Vagina (tissue), 2 donors: ENCODE measurements at regions not wholly inside any gene's neighbourhood (a gene's known extent, or its start where the extent isn't known, plus 50 kb on each side); places are given as distances from the start of the nearest gene placed in this dataset.

Experiments used
- CTCF ChIP-seq, 3 experiments: fragments of 450-650 bp in 2 of 3; fragments of 200-600 bp in 1 of 3; sonication (generic) in 1 of 3; IDR thresholded peaks; one replicate each; pipeline ENCODE4 v1.5.1; 2017 to 2019; ENCODE audit warnings: antibody characterized with exemption in 3 of 3, mild to moderate bottlenecking in 2 of 3, moderate library complexity in 2 of 3
- POLR2AphosphoS5 ChIP-seq, 2 donors: sonication (generic); formaldehyde crosslinking; IDR thresholded peaks; one replicate each; pipeline ENCODE4 v1.9.0; 2017; ENCODE audit warnings: antibody characterized with exemption in 2 of 2, mild to moderate bottlenecking in 2 of 2, low read depth in 1 of 2; ENCODE audit not compliant: insufficient read depth in 1 of 2

GRCh38 chr2:236454076-236454475 is 115.5 kb upstream of the ACKR3 start:
- TF ChIP-seq POLR2AphosphoS5 (IDR thresholded peaks at IDR 0.05; ENCODE audit: insufficient read depth in 1 of 2, low read depth in 1 of 2) (no peak), CTCF (IDR thresholded peaks at IDR 0.05) (no peak)
